ENCODE measurements at regions not wholly inside any gene's neighbourhood (a gene's known extent, or its start where the extent isn't known, plus 50 kb on each side); places are given as distances from the start of the nearest gene placed in this dataset.

DNA sequence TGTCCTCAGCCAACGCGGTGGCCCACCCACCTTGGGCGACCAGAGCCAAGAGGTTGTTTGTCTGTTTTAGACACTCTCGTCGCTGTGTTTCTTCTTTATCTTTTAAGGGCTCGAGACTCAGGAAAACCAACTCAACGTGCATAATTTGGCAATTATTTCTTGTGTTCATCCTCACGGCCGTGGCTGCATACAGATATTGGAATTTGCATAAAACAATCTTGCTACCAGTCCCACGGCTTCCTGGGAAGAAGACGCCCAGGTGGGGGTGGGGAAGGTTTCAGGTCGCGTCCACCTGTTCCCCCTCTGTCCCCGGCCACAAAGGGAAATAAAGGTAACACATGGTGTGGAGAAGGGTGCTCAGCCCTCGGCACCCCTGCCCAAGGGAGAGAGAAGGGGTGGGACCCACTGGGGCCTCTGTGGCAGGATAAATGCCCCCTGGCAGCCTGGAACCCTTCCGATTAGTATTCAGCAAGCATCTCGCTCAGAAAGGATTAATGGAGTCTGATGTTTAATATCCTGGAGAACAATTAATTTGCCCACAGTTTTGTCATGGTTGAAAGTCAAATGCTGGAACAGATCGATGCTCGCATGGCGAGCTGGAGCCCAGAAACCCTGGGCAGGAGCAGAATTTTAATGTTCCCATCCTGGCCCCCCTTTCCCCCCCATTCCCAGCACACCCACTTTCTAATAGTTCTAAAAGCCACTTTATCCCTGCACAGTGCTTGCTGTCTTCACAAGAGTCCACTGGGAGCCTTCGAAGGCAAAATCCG, 359.7 kb downstream of the MN1 start:
- no peaks in the 10 kb centered on the region for H3K79me2 ChIP-seq (ENCODE audit: control insufficient read depth in 1 of 2, insufficient read depth in 2 of 2, low read length in 2 of 2)
- 86% methylated on average over 22 of the region's 22 CpGs; no CpG with 5 or more reads in 1 of the 2 experiments for WGBS, 2 experiments (ENCODE audit: extremely low coverage in 1 of 2, insufficient coverage in 1 of 2, insufficient read length in 1 of 2, insufficient replicate concordance in 2 of 2, low coverage in 1 of 2, low lambda C conversion rate in 2 of 2, missing lambda C conversion rate in 1 of 2)

More for the DNA sequence above, 359.7 kb downstream of the MN1 start:
- no peak overlapping the region for H2BK20ac ChIP-seq (ENCODE audit: low read length)
- H4K20me1 ChIP-seq (replicated peaks in 1 of 2; ENCODE audit: control insufficient read depth in 1 of 2, insufficient read depth in 2 of 2, low read length in 2 of 2), result no peaks in the 10 kb centered on the region
- H2BK120ac ChIP-seq (replicated peaks; ENCODE audit: low read depth, low read length), result no peak overlapping the region
- no peak overlapping the region for H4K5ac ChIP-seq (ENCODE audit: insufficient read length, low read depth, low read length)
- no peaks in the 10 kb centered on the region for H3K23me2 ChIP-seq (ENCODE audit: low read depth, low read length)
- peaks cover 0 to 18% (median 9%) of the 10 kb centered on the region in 4 experiments for H3K4me1 ChIP-seq (replicated peaks in 1 of 4; ENCODE audit: control insufficient read depth in 3 of 4, insufficient read depth in 4 of 4, low read length in 3 of 4)
- no peak overlapping the region for H2AK5ac ChIP-seq (ENCODE audit: low read depth, low read length)
- DNase-seq (ENCODE audit: low read depth in 1 of 2, low spot score in 2 of 2) (no peak), FAIRE-seq (no peak)
- no peak overlapping the region for H2BK12ac ChIP-seq (ENCODE audit: low read depth, low read length)
- H3K4me2 ChIP-seq (ENCODE audit: insufficient read depth in 1 of 2, low read depth in 2 of 2, low read length in 2 of 2), result no peak overlapping the region
- H2AFZ ChIP-seq (ENCODE audit: low read length), result no peak overlapping the region
- no peak overlapping the region for H3K23ac ChIP-seq (ENCODE audit: insufficient read length)
- no peaks in the 10 kb centered on the region for H3K79me1 ChIP-seq (ENCODE audit: low read depth, low read length)
- no peaks in the 10 kb centered on the region for H3K27me3 ChIP-seq (replicated peaks in 1 of 4; ENCODE audit: control insufficient read depth in 3 of 4, extremely low read depth in 1 of 4, insufficient read depth in 3 of 4, low read length in 3 of 4)
- H2BK5ac ChIP-seq (ENCODE audit: low read depth, low read length), result no peak overlapping the region
- no peaks in the 10 kb centered on the region for H3K9me3 ChIP-seq (ENCODE audit: insufficient read depth in 2 of 2, low read depth in 1 of 2, low read length in 1 of 2)
- H3K9ac ChIP-seq (replicated peaks in 1 of 4; ENCODE audit: extremely low read depth in 1 of 4, low read depth in 3 of 4, low read length in 3 of 4), result no peak overlapping the region
- no peak overlapping the region for H3K4me3 ChIP-seq (ENCODE audit: extremely low read depth in 1 of 4, insufficient read depth in 2 of 4, low read depth in 3 of 4, low read length in 4 of 4)
- no peak overlapping the region for H3K4ac ChIP-seq (replicated peaks; ENCODE audit: insufficient read length, low read depth, low read length)
- H3K27ac ChIP-seq (ENCODE audit: low read depth, low read length), result no peak overlapping the region
- TF ChIP-seq JUN (IDR thresholded peaks at IDR 0.05; ENCODE audit: low read depth, low read length) (no peak), EZH2 (IDR thresholded peaks at IDR 0.05; ENCODE audit: low read depth, low read length, severe bottlenecking) (no peak), POU5F1 (IDR thresholded peaks at IDR 0.05; ENCODE audit: low read depth, low read length) (no peak), SRF (IDR thresholded peaks at IDR 0.05; ENCODE audit: low read depth, low read length) (no peak), SP1 (IDR thresholded peaks at IDR 0.05; ENCODE audit: low read depth, low read length) (no peak), KDM4A (IDR thresholded peaks at IDR 0.05; ENCODE audit: low read depth, low read length, severe bottlenecking) (no peak), POLR2AphosphoS5 (IDR thresholded peaks at IDR 0.05; ENCODE audit: low read depth, low read length) (no peak)
- H3K14ac ChIP-seq (ENCODE audit: insufficient read length), result no peak overlapping the region
- H3K56ac ChIP-seq (replicated peaks; ENCODE audit: insufficient read length, low read depth, low read length), result no peak overlapping the region
- no peak overlapping the region for H3K18ac ChIP-seq (ENCODE audit: extremely low read depth, low read length)
- H4K91ac ChIP-seq (replicated peaks; ENCODE audit: insufficient read length, low read length), result no peak overlapping the region
- no peak overlapping the region for H4K8ac ChIP-seq (ENCODE audit: extremely low read depth, insufficient read depth, low read length)
- ChIA-PET POLR2A (ENCODE audit: partially characterized antibody) (interaction anchor here (1.0 kb wide), 1 partner anchor 20 kb away, joined by 3 read pairs; no protein-coding TSS in a partner anchor), CTCF (ENCODE audit: partially characterized antibody) (interaction anchor here (1.0 to 1.5 kb wide), 2 partner anchors 8 to 101 kb away, joined by 3 to 4 read pairs; no protein-coding TSS in a partner anchor)
- H2BK15ac ChIP-seq (ENCODE audit: low read length), result no peak overlapping the region
- no peaks in the 10 kb centered on the region for H3K36me3 ChIP-seq (ENCODE audit: control insufficient read depth in 2 of 4, insufficient read depth in 4 of 4, low read length in 3 of 4)

Data from H1 (cell line).